ENCODE measurements at regions not wholly inside any gene's neighbourhood (a gene's known extent, or its start where the extent isn't known, plus 50 kb on each side); places are given as distances from the start of the nearest gene placed in this dataset.

DNA sequence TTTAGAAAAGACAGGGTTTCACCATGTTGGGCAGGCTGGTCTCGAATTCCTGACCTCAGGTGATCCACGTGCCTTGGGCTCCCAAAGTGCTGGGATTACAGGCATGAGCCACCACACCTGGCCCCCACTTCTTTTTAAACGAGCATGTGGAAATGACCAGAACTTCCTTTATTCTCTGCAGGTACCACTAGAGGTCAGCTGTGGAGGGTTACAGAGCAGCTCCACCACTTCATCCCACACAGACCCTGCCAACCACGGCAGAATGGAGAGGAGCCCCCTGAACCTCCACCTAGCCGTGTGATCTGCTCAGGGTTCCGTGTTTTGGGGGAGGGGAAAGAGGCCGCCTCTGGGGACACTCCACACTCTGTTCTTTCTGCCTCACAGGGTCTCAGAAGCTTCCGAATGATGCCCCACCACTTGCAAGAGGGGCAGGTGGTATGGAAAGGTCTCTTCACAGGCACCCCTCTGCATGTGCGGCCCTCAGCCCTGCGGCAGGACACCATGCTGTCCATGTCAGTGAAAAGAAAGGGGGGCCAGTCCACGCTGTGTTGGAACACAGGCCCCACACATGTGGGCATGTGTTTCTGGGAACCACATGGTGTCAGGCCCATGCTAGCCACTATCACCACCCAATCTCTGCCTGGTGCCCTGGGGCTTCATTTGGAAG, 465.0 kb downstream of the TSHZ3 start:
- H3K4me3 ChIP-seq (ENCODE audit: low read depth, low read length) = no peak overlapping the region
- no peak for DNase-seq (ENCODE audit: low read depth)
- TF ChIP-seq, protein P1, sequence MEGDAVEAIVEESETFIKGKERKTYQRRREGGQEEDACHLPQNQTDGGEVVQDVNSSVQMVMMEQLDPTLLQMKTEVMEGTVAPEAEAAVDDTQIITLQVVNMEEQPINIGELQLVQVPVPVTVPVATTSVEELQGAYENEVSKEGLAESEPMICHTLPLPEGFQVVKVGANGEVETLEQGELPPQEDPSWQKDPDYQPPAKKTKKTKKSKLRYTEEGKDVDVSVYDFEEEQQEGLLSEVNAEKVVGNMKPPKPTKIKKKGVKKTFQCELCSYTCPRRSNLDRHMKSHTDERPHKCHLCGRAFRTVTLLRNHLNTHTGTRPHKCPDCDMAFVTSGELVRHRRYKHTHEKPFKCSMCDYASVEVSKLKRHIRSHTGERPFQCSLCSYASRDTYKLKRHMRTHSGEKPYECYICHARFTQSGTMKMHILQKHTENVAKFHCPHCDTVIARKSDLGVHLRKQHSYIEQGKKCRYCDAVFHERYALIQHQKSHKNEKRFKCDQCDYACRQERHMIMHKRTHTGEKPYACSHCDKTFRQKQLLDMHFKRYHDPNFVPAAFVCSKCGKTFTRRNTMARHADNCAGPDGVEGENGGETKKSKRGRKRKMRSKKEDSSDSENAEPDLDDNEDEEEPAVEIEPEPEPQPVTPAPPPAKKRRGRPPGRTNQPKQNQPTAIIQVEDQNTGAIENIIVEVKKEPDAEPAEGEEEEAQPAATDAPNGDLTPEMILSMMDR (IDR thresholded peaks at IDR 0.05; ENCODE audit: insufficient read depth, low read length) = no peak

DNA sequence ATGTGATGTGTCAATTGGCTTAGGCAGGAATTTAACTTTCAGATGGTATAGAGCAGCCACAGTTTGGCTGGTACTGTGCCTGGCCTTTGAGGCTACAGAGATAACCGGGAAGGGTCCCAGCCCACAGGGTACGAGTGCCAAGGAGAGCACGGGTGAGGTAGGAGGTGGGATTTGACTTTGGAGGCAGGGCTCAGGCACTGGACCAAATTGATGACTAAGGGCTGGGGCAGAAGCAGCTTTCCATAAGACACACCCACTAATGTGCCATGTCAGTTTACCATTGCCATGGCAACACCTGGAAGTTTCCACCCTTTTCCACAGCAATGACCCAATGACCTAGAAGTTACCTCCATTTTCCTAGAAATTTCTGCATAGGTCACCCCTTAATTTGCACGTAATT, 466.2 kb downstream of the TSHZ3 start:
- H3K4me3 ChIP-seq (ENCODE audit: low read depth, low read length) = no peak overlapping the region
- DNase-seq (ENCODE audit: low read depth) = no peak
- TF ChIP-seq, protein P1 (IDR thresholded peaks at IDR 0.05; ENCODE audit: insufficient read depth, low read length) = no peak

DNA sequence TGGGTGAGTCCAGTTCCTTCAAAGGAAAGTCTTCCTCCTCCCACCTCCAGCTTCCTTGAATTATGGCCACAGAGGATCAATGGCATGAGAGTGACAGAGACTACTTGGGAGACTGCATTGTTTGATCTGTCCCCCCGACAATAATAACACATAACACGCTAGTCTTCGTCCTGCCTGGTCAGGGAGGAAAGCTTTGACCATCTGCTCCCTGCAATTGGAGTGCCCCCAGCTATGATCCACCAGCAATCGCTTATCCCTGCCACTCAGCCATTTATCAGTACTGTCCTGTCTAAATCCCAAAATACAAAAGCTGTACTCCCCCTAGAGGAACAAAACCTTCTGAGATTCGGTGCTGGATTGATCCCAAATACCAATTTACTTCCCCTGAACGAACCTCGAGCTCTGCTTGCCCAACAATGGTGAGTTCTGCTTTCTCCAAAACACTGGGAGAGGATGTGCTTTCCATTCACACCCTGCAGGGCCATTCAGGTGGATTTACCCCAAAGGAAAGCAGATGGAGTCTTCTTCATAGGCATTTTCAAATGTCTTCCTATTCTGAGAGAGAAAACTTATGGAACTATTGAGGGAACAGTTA, 466.7 kb downstream of the TSHZ3 start:
- H3K4me3 ChIP-seq (ENCODE audit: low read depth, low read length) = no peak overlapping the region
- DNase-seq (ENCODE audit: low read depth) = no peak
- TF ChIP-seq, protein P1 (IDR thresholded peaks at IDR 0.05; ENCODE audit: insufficient read depth, low read length) = no peak

DNA sequence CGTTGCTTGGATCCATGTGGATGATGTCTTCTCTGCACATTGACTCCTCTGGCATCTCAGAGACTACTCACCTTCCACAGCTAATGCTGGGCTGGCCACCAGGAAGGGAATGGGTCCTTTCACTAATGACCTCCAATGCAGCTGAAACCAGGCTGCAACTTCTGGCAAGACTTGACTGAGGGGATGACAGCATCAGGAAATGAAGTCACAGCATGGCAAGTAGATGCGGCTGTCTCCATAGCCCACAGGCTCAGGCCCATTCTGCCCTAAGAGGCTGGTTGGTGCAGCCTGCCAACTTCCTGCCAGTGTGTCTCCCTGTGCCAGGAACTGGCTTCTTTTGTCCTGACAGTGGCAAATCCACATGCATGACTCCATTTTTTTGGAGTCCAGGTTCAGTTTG, 467.3 kb downstream of the TSHZ3 start:
- no peak for DNase-seq (ENCODE audit: low read depth)
- TF ChIP-seq, protein P1 (IDR thresholded peaks at IDR 0.05; ENCODE audit: insufficient read depth, low read length) = no peak
- no peak overlapping the region for H3K4me3 ChIP-seq (ENCODE audit: low read depth, low read length)

DNA sequence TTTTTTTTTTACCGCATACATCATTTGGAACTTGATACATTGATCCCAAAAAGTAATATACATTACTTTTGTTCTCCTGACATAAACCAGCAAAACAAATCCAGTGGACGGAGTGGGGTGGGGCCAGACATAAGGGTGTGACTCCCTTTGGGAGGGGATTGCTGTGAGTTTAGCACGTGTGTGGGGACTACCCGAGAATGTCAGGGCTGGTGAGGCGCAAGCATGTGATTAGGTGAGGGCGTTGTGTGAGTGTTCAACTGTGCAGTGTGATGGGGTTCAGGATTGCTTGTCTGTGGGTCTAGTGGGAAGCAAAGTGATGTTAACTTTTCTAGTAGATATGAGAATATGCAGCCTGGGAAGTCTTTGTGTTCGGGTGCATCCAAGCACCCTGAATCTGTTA, 468.0 kb downstream of the TSHZ3 start:
- H3K4me3 ChIP-seq (ENCODE audit: low read depth, low read length) = no peak overlapping the region
- TF ChIP-seq, protein P1 (IDR thresholded peaks at IDR 0.05; ENCODE audit: insufficient read depth, low read length) = no peak
- DNase-seq (ENCODE audit: low read depth) = no peak

DNA sequence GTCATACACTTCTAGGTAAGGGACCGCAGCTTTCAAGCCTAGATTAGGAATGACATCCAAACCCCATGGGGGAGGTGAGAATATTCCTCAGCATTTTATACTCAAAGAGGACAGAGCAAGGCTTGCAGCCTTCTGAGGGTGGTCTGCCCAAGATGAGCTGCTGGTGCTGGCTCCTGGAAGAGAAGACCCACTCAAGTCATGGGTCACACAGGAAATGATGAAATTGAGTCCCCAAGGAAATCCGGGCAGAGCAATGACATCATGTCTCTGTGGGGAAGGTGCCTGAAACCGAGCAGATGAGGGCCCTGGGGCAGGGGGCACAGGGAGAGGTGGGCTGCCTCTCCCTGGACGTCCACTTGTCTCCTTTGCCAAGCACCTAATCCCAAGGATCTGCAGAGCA, 468.7 kb downstream of the TSHZ3 start:
- H3K4me3 ChIP-seq (ENCODE audit: low read depth, low read length) = no peak overlapping the region
- TF ChIP-seq, protein P1 (IDR thresholded peaks at IDR 0.05; ENCODE audit: insufficient read depth, low read length) = no peak
- DNase-seq (ENCODE audit: low read depth) = no peak

All from fibroblast of the aortic adventitia (primary cell).